ELF-1 (cell line): ENCODE measurements at regions not wholly inside any gene's neighbourhood (a gene's known extent, or its start where the extent isn't known, plus 50 kb on each side); places are given as distances from the start of the nearest gene placed in this dataset.

Experiments used
- DNase-seq: peaks from one replicate; pipeline ENCODE4 v3.0.0-alpha.2; 2016; ENCODE audit warnings: low read depth, low spot score

DNA sequence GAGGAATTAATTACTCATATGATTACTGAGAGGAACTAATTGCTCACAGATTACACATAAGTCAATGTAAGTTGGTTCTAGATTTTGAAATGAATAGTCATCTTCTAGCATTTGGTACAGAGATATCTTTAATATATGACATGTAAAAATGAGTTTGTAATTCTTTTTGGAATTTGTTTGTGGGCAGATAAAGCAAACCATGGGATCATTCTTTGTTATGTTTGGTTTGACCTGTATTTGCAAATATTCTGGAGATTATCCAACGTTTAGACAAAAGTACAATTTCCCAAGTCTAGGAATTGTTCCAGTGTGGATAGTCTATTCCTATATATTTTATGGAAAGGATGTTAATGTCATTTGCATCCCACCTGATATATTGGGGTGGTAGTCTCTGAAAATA lies 309.6 kb upstream of the EDNRB start:
- no peak for DNase-seq

DNA sequence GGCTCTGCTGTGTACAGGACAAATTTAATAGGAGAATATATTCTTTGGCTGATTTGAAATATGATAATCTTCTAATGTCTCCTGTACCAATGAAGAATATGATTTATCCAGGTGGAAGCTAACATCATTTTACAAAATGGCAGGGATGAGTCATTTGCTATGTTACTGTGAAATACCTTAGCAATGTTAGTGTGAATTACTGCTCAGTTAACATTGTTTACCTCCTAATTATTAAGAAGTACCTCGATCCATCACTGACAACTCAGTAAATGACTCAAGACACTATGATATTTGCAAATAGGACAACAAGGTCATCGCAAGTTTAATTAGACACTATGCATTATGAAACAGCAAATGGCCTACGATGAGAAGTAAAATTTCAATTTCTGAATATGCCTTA lies 309.1 kb upstream of the EDNRB start:
- DNase-seq = no peak

DNA sequence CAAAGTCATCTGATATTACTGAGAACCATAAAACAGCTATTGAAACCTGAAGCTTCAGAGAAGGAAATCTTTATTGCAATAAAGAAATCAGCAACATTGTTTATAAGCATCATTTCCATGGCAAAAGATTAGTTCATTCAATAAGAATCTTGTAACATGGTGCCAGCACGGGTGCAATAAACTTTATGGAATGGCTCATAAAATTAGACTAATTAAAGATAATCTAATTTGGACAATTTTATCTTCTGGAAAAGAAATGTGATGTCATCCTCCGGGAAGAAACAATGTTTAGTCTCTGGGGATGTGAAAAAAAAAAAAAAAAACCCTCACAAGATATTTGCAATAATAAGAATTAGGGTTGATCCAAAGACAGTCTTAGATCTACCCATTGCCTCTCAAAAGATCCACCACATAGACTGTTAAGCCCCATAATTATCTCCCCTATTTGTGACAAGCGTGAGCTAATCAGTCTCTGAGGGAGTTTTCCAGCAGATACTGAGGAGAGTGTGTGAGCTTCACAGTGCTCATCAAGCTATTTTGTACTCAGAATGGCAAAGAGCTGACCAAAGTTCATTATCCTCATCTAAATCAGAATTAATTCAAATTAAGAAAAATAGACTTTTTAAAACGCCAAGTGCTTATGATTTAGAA lies 297.0 kb upstream of the EDNRB start:
- DNase-seq = no peak

GRCh38 chr13:78201411-78201810 lies 282.8 kb upstream of the EDNRB start:
- no peak for DNase-seq

- no peak for DNase-seq
Measured at GRCh38 chr13:78198821-78199220, 280.2 kb upstream of the EDNRB start.

- DNase-seq = no peak
Measured at GRCh38 chr13:78198419-78198818, 279.8 kb upstream of the EDNRB start.

- DNase-seq = no peak
Measured at GRCh38 chr13:78197231-78197630, 278.6 kb upstream of the EDNRB start.

DNA sequence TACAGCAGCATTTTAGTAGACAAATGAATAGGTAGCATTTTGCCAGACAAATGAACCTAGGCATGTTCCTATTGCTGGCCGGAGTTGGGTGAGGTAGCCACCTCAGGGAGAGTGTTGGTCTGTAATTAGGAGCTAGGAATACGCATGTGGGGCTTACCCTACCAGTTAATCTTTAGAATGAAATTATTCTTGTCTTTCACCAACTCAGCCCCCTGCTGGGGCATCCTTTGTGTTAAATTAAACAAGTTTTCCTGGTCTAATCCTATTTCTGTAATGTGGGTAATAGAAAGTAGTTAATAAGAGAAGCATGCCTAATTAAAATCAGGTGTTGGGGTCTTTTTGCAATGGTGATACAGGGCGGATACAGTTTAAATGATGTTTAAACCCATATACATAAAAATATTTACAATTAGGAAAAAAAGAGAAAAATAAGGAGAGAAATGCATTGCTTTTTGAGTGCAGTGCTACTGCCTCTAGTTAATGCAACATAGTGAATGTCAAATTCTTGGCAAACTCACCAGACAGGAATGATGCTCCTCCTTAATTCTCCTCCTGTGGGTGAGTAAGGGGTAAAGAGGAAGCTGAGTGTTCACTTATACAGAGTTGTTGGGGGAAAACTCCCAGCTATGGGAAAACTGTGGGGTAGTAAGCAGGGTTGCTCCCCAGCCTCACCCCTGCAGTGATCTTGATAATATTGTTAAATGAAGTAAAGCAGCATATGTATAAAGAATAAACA lies 276.4 kb upstream of the EDNRB start:
- DNase-seq = no peak

GRCh38 chr13:78193846-78194245 lies 275.2 kb upstream of the EDNRB start:
- DNase-seq = no peak

- no peak for DNase-seq
Measured at GRCh38 chr13:78192716-78193115, 274.1 kb upstream of the EDNRB start.

DNA sequence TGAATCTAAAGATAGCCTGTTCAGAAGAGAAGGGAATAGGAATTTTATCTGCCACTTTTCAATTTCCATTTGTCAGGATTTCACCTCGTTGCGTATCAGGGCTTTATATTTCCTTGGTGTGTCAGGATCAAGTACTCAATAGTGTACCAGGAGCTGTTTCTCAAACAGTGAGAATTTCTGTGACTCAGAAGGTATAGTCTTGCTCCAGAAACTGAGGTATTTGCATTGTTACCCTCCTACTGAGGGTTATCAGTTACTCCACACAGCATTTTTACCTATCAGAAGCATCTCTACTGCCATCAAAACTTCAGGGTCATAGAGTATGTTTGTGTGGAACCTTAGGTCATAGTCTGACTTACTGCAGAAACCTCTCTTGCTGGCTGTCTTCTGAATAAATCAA lies 271.7 kb upstream of the EDNRB start:
- DNase-seq = no peak

DNA sequence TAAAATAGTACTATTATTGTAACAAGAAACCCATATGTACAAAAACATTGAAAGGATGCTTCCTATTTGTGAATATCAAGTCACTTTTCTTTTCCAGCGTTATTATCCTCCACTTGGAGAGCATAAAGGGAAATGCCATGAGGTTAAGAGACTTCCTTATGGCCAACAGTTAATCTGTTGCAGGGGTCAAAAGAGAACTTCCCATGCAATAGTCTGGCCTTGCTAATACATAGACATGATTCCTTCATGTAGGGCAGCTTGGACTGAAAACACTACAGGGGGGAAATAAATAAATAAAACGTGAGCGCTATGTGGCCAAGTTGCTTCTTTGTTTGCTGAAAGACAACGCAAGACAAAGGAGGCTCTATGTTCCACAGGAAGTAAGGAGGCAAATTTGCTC lies 269.1 kb upstream of the EDNRB start:
- DNase-seq = no peak

DNA sequence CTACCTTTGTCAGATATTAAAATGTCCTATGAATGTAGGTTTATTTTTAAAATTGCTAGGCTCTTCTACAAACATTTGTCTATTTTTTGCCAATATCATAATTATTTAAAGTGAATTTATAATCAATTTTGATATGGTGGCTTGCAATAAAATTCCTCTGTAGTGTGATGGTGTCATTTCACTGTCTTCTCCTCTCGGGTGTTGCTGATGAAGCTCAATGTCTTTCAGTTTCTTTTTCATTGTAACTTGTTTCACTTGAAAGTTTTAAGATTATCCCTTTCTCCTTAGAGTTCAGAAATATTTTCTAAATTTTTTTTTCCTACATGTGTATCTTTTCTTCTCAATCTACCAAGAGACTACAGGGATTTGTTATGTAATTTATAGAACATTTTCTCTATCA lies 267.1 kb upstream of the EDNRB start:
- DNase-seq = no peak

DNA sequence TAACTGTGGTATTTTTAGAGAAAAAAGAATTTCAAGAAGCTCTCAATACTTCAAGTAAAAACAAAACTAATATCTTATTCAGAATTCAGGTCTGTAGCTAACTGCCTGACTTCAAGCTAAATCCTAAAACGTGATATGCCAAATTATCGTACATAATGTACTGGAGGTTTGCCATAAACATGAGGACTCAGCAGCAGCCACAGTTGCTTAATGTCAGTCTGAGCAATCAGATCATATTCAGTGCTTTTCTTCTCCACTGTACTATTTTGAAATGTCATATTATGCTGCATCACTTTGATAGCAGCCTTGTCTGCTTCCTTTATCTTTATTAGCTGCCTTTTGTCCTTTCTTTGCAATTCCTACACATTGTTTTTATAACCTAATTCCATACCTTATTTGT lies 265.1 kb upstream of the EDNRB start:
- no peak for DNase-seq

- no peak for DNase-seq
Measured at GRCh38 chr13:78182813-78183212, 264.2 kb upstream of the EDNRB start.

GRCh38 chr13:78177306-78177705 lies 258.7 kb upstream of the EDNRB start:
- no peak for DNase-seq

DNA sequence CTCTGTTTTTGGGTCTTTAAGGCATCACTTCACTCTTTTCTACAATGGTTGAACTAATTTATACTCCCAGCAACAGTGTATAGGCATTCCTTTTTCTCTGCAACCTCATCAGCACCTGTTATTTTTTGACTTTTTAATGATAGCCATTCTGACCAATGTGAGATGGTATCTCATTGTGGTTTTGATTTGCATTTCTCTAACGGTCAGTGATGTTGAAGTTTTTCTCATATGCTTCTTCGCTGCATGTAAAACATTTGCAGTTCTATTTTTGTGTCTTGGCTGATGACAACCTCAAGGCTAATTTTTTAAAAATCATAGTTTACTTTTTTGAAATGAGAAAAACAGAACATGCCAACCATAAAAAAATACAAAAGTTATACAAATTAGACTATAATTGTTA lies 258.2 kb upstream of the EDNRB start:
- no peak for DNase-seq

GRCh38 chr13:78169386-78169785 lies 250.8 kb upstream of the EDNRB start:
- DNase-seq = no peak

GRCh38 chr13:78168981-78169380 lies 250.3 kb upstream of the EDNRB start:
- DNase-seq = no peak

GRCh38 chr13:78161266-78161665 lies 242.6 kb upstream of the EDNRB start:
- DNase-seq = no peak

- no peak for DNase-seq
Measured at GRCh38 chr13:78160793-78161192, 242.2 kb upstream of the EDNRB start.

DNA sequence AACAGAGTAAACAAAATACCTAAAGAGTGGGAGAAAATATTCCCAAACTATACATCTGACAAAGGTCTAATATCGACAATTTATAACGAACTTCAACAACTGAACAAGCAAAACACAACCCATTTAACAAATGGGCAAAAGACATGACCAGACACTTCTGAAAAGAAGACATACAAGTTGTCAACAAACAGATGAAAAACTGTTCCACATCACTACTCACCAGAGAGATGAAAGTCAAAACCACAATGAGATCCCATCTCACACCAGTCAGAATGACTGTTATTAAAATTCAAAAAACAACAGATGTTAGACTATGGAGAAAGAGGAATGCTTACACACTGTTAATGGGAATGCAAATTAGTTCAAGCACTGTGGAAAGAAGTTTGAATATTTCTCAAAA lies 233.8 kb upstream of the EDNRB start:
- DNase-seq = no peak

GRCh38 chr13:78147905-78148304 lies 229.3 kb upstream of the EDNRB start:
- DNase-seq = no peak

GRCh38 chr13:78145276-78145675 lies 226.6 kb upstream of the EDNRB start:
- no peak for DNase-seq
